HuH-7 (cell line): ENCODE measurements at regions not wholly inside any gene's neighbourhood (a gene's known extent, or its start where the extent isn't known, plus 50 kb on each side); places are given as distances from the start of the nearest gene placed in this dataset.
"Not testable (repeated sequence)": the region's sequence is repeated elsewhere in the genome, so short reads cannot be mapped to it uniquely, and the experiment has no call there.

Experiments used
- DNase-seq: peaks from one replicate; pipeline ENCODE4 v3.0.0; 2011; ENCODE audit warnings: low spot score

DNA sequence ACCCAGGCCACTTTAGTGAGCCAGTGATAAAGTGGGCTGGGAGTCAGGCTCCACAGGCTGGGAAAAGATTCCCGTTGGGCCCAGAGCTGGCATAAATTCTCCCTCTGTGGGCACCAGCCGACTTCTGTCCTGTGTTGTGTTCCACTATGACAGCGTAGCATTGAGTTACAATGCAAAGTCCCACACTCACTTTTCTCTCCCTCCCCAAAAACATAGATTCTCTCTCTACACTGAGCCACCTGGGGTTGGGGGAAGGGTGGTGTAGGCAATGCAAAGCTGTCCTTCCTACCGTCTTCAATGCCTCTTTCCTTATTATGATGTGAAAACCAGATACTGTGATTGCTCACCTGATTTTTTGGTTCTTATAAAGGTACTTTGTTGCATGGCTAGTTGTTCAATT, 566.2 kb downstream of the RAPGEF2 start:
- DNase-seq, result no peak

DNA sequence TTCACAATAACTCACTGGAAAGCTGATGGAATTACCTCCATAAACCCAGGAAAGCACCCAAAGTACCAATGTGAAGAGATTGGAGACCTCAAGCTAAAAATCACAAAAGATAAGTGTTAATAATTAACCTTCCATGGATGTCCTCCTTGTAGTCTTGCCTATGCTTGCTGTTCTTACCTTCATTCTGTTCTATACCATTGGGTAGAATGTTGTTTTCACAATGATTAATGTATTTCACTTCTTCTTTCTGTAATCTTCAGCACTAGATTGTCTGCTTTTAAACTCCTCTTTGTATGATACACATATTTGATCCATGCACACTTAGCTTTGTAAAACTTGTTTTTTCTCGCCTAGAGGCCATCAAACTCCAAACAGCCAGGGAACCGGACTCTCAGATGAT, 570.3 kb downstream of the RAPGEF2 start:
- no peak for DNase-seq

DNA sequence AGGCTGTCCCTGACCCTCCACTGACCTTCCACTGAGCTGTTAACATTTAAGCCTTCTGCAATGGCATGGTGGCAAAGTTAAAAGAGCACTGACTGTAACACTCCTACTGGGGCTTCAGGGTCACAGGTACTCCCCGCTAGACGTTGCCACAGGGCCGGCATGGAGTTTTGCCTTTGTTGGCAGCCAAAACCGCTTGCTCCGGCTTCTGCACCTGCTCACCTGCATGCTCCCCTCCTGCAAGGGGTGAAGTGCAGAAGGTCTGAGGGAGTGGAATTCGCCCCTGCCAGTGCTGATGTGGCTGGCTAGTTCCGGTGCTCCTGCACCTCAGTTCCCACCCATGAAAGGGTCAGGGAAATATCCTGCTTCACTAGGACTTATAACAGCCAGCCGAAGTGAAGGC, 571.4 kb downstream of the RAPGEF2 start:
- no peak for DNase-seq

DNA sequence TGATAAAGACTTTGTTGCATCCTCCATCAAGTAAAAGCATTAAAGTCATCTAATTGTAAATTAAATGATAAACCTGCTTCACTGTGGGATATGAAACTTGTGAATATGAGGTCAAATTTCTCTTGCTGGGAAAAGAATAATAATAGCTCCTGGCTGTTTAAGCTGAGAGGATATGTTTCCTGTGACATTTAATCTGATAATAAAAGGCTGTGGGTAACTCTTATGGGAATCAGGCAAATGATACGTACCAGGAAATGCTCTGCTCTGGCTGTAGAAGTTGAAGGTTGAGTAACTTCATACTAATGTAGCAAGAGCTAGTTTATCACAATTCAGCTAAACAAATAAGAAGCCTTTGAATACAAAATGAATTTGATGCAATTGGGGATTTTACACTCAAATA, 574.6 kb downstream of the RAPGEF2 start:
- no peak for DNase-seq

DNA sequence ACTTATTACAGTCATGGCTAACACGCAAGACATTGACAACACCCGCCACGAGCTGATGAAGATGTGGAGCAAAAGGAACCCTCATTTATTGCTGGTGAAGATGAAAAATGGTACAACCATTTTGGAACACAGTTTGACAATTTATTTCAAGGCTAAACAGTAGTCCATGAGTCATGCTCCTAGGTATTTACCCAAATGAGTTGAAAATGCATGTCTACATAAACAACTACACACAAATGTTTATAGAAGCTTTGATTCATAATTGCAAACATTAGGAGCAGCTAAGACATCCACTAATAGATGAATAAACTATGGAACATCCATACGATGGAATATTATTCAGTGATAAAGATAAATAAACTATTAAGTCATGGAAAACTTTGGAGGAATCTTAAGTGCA, 580.1 kb downstream of the RAPGEF2 start:
- no peak for DNase-seq

DNA sequence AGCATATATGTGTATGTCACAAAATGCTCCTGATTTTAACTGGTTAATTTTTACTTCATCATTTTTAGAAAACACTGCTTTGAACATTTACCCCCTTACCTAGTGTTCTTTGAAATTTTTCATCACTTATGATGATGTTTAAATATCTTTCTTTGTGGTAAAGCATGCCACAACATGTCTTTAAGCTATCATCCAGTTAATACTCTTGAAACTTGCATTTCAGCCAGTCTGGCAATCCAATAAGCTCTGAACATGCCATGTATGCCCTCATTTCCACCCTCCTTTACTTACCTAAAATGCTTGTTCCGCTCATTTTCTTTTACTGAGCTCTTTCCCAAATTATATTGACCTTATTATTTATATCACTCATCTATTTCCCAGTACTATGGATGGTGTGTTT, 581.2 kb downstream of the RAPGEF2 start:
- DNase-seq, result no peak

DNA sequence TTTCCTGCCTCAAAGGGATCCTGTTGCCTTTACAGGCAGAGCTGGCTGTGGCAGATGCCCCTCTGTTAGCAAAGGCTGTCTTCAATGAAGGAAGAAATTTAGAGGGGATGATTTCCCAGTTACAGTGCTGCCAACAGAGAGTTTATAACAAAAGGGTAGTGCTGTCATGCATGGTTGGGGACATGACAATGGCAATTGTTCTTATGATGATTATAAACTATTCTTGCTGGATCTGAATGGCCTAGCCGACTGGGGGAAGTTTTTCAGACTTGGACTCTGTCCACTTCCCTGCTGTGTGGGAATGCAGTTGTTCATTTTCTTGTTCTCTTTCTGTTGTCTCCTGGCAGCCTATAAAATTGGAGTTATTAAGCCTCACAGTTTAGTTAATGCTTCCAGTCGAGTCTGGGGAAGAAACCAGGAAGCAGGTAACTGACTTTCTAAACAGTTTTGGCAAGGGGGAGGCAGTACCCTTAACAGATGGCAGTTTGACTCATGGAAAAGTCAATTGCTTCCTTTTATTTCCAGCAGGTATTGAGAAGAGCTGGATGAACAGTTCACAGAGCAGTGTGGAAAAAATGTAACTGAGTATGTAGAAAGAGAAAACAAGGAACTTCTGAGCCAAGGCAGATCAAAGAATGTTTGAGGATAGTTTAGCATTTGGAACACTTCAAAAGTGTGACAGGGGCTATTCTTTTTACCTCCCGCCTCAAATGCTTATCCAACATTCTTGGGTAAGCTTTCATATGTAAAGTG, 582.6 kb downstream of the RAPGEF2 start:
- no peak for DNase-seq

DNA sequence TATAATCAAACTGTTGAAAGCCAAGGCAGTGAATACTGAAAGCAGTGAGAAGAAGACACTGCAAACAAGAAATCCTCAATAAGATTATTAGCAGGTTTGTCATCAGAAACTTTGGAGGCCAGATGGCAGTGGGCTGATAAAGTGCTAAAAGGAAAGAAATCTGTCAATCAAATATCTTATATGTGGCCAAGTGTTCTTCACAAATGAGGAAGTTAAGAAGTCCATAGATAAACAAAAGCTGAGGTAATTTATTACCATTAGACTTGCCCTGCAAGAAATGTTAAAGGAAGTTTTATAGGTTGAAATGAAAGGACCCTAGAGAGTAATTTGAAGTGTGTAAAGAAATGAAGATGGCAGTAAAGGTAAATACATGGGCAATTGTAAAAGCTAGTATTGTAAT, 586.6 kb downstream of the RAPGEF2 start:
- DNase-seq, result no peak

DNA sequence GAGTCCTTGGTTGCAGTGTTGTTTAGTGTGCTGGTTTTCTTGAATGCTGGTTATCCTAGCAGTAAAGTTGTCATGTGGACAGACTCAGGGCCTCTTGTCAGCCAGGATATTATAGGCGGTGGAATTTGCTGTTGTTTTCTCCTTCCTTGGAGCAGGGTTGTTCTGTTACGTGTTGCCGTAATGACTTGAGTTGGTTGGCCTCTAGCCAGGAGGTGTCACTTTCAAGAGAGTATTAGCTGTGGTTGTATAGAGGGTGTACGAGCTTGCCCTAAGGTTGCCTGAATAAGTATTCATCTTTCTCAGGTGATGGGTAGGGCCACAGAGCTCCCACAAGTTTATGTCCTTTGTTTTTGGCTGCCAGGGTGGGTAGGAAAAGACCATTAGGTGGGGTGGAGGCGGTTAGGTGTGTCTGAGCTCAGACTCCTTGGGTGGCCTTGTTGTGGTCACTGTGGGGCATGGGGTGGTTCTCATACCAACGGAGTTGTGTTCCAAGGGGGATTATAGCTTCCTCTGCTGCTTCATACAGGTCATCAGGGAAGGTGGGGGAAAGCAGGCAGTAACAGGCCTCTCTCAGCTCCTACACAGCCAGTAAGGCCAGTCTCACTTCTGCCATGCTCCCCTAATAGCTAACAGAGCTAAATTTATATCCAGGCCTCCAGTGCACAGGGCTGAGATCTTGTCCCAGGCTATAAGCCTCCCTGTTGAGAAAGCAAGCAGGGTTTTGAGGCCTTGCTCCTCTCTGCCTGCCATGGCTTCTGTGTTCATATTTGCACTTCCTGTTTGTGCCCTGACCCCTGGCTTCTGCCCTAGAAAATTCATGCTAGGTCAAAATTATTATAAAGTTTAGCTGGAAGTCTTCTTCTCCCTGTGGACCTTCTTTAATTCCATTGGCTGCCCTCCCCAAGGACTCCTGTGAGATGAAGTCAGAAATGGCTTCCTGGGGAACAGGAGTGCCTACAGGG, 594.7 kb downstream of the RAPGEF2 start:
- DNase-seq, result no peak

DNA sequence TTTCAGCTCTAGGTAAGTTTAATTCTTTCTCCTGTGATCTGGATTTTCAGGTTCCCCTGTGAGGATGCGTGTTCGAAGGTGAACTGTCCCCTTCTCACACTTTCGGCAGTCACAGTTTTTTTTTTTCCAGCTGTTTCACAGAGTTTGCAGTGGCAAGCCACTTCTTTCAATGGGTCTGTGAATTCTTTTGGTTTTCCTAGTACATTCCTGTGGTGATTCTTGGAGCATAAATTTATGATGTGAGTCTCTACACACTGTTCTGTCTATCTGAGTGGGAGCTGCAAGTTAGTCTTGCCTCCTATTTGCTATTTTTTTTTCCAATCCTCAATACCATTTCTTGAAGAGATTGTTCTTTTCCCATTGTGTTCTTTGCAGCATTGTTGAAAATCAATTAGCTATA, 595.5 kb downstream of the RAPGEF2 start:
- no peak for DNase-seq

DNA sequence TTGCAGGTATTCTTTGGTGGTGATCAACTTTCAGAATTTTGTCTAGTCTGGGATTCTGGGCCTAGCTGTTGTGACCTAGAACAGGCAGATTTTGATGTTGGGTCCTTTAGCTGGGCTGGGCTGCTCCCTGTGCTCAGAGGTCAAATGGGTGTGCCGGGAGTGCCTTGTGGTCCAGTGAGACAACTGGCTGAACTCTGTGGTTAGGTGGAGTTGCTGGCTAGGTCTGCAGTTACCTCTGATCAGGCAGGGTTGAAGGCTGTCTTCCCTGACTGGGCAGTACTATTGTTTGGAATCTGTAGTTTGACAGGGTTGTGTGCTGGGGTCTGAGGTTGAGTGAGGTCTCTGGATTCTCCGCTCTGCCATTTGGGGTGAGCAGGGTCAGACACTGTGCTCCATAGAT, 599.3 kb downstream of the RAPGEF2 start:
- no peak for DNase-seq

DNA sequence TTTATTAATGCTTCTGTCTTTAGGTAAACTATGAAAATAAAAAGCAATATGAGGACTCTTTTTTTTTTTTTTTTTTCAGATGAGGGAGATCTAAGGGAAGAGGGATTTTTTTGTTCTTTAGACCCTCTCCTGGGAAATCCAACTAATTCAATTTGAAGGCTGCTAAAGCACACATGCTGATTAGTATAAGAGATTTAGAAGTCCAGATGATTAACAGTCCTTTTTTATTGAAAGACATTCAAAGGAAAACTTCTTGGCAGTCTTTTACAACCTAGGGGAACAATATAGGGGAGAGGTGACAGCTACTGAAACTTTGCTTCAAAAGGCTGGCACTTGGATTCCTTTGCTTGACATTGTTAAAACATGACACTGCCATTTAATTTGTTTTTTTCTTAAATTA, 602.5 kb downstream of the RAPGEF2 start:
- DNase-seq, result no peak

DNA sequence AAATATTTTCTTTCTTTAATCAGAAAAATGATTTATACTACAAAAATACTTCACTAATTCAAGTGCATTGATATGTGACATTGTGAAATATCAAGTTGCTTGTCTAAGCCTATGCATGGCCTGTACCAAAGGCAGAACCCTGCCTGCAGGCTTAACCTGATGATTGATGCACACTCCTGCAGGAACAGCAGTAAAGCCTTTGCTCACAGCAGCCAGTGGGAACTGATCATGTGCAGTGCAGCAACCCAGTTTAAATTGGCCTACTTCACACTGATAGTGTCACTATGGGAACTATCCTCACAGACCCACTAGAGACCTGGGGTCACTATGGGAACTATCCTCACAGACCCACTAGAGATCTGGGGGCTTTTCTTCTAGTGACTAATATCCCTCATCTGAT, 603.8 kb downstream of the RAPGEF2 start:
- no peak for DNase-seq

DNA sequence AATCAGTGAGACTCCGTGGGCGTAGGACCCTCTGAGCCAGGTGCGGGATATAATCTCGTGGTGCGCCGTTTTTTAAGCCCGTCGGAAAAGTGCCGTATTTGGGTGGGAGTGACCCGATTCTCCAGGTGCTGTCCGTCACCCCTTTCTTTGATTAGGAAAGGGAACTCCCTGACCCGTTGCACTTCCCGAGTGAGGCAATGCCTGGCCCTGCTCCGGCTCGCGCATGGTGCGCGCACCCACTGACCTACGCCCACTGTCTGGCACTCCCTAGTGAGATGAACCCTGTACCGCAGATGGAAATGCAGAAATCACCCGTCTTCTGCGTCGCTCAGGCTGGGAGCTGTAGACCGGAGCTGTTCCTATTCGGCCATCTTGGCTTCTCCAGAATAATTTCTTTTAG, 612.3 kb downstream of the RAPGEF2 start:
- DNase-seq, result not testable (repeated sequence)

DNA sequence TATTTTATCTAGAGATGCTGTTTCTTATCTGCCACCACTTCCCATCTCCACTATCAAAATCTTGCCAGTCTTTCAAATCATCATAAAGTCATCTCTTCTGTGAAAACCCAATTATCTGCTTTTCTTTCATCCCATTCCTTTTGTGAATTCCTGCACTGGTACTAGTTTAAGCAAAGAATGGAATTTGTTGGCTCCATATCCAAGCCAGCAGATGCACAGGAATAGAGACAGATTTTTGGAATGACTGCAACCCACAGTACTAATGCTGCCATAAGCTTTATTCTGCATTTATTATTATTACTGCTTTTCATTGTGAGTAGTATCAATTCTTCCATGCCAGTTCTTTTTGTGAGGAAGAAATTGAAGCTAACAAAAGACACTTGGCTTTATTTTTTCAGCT, 616.7 kb downstream of the RAPGEF2 start:
- no peak for DNase-seq

DNA sequence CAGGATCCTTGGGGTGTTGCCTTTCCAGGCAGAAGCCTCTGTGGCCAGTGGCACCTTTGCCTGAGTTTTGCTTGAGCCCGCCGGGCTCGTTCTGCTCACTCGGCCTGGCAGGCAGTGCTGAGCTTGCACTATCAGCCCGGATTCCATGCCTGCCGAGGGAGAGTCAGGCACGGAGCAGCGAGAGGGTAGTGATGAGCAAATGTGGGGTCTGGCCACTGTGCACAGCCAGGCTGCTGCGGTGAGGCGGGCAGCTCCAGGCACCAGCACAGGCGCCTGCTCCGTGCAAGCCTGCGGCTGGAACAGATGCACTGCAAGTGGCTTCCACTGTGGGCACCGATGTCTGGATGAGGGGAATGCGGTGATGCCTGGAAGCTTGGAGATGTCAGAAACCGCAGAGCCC, 619.2 kb downstream of the RAPGEF2 start:
- no peak for DNase-seq

DNA sequence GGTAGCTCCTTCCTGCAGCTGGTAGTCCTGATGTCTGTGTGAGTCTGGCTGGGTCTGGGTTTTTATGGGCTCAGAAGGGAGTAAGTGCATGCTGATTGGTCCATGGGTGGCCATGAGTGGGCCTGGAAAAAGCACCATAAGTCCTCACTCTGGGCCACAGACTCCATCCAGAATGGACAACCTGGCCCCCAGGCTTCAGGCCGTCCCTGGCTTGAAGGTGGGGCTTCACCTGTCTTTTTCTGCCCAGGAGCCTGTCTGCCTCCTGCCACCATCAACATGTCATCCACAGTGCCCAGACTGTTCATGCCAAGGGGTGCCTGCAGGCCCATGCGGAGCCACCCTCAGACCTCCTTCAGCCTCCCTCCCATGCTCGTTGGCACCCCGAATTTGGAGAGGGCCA, 620.0 kb downstream of the RAPGEF2 start:
- DNase-seq, result no peak

DNA sequence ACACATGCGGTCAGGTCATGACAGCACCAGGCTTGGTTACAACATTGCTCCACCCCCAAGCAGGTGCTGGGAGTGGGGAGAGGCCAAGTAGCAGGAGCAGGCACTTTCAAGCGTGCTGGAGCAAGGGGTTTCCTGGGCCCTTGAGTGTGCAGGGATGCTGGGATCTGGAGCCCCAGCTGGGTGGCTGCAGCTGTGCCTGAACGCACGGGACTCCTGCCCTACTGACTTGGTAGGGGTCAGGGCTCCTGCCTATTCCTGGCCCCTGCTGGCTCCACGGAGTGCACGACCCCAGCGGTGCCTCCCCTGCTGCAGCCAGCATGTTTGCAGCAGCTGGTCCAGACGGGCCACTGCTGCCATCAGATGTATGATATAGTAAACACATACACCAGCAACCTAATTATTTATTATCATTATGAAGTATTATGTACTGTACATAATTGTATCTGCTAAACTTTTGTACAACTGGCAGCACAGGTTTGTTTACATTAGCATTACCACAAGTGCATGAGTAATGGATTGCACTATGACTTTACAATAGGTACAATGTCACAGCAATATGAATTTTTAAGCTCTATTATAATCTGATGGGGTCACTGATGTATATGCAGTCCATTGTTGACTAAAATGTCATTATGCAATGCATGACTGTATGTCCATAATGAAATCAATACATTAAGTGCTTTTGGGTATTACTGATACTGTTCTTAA, 620.6 kb downstream of the RAPGEF2 start:
- DNase-seq, result no peak

DNA sequence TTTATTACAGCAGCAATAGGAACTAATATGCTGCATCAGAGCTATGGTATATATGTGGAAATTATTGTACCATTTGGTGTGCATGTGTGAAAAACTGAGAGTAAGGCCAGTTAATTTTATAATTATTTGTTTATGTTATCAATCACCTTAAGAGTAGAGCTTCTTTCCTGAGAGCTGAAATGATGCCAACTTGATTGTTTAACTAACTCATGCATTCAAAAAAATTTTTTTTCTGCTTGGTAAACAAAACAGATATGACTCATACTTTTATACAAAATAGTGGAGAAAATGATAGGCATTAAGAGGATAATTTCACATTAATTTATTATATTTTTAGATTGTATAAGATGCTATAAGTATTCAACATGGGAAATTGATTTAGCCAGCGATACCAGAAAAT, 622.7 kb downstream of the RAPGEF2 start:
- no peak for DNase-seq

DNA sequence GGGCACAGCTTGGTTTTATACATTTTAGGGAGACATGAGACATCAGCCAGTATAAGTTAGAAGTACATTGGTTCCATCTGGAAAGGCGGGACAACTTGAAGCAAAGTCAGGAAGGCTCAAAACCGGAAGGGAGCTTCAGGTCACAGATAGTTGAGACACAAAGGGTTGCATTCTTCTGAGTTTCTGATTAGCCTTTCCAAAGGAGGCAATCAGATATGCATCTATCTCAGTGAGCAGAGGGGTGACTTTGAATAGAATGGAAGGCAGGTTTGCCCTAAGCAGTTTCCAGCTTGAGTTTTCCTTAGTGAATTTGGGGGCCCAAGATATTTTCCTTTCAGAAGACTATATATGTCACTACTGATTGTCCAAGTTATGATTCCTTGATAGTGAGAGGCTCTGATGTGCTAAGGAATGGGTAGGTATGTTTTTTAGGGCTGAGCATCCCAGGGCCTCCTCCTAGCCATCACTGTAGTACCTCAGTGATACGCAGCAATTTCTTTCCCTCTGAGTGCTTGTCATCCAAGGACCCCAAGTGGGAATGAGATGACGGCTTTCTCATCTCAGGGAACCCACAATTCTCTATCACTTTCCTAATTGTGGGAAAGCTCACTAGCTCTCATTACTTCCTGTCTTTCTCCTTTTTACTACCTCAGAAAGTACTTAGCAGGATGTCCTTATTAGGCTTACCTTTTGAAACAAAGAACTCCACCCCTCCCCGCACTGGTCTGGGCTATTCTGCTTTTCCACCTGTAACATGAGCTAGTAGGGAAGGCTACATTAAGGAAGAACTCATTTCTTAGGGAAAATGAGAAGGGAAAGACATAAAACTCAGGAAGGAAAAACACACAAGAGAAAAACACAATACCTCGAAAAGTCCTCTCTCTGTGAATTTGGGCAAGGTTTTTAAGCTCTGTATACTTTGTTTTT, 632.7 kb downstream of the RAPGEF2 start:
- no peak for DNase-seq

DNA sequence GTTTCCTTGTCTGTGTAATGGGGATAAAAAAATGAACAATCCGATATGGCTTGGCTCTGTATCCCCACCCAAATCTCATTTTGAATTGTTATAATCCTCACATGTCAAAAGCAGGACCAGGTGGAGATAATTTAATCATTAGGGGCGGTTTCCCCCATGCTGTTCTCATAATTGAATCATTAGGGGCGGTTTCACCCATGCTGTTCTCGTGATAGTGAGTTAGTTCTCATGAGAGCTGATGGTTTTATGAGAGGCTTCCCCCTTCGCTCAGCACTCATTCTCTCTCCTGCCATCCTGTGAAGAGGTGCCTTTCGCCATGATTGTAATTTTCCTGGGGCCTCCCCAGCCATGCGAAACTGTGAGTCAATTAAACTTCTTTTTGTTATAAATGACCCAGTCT, 633.5 kb downstream of the RAPGEF2 start:
- DNase-seq, result no peak

DNA sequence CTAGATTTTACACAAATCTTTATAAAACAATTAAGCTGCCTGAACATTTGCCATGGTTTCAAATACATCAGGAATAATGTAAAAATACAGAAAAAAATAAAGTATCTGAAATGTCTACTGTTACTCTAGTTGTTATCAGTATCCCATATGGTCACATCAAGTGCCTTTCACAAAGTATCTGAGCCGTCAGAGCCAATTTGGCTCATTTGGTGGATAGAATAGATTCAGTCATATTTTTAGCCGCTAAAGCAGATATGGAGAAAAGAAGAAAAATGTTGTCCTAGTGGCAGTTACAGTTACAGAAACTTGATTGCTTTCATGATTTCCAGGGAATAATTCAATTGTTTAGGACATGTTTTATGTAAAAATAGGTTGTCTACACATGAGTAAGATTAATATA, 641.1 kb downstream of the RAPGEF2 start:
- no peak for DNase-seq
